ENCODE measurements at regions not wholly inside any gene's neighbourhood (a gene's known extent, or its start where the extent isn't known, plus 50 kb on each side); places are given as distances from the start of the nearest gene placed in this dataset.
"Not testable (repeated sequence)": the region's sequence is repeated elsewhere in the genome, so short reads cannot be mapped to it uniquely, and the experiment has no call there.

- DNase-seq = no peak
Observed at GRCh38 chr2:126952216-126952615, 53.5 kb downstream of the TEX51 start.

GRCh38 chr2:126953483-126953882 is 54.8 kb downstream of the TEX51 start:
- no peak for DNase-seq

- no peak for DNase-seq
Observed at GRCh38 chr2:126954831-126955230, 56.1 kb downstream of the TEX51 start.

- DNase-seq = not testable (repeated sequence)
Observed at GRCh38 chr2:126956773-126957172, 58.1 kb downstream of the TEX51 start.

GRCh38 chr2:126963390-126963789 is 64.7 kb downstream of the TEX51 start:
- DNase-seq = no peak

GRCh38 chr2:126966601-126967000 is 67.9 kb downstream of the TEX51 start:
- DNase-seq = no peak

GRCh38 chr2:126970583-126970982 is 71.9 kb downstream of the TEX51 start:
- DNase-seq = no peak

GRCh38 chr2:126971162-126971480 is 72.4 kb downstream of the TEX51 start:
- DNase-seq = no peak

- peak; percentile 46 for DNase-seq
Observed at GRCh38 chr2:126971481-126972278, 73.0 kb downstream of the TEX51 start.

- no peak for DNase-seq
Observed at GRCh38 chr2:126972279-126972626, 73.6 kb downstream of the TEX51 start.

- DNase-seq = no peak
Observed at GRCh38 chr2:126973745-126974144, 75.1 kb downstream of the TEX51 start.

- no peak for DNase-seq
Observed at GRCh38 chr2:126975671-126976655, 77.3 kb downstream of the TEX51 start.

- no peak for DNase-seq
Observed at GRCh38 chr2:126976721-126977328, 78.1 kb downstream of the TEX51 start.

GRCh38 chr2:126978333-126978732 is 79.6 kb downstream of the TEX51 start:
- DNase-seq = no peak

GRCh38 chr2:126979039-126980003 is 80.6 kb downstream of the TEX51 start:
- no peak for DNase-seq

- DNase-seq = no peak
Observed at GRCh38 chr2:126981476-126981875, 82.8 kb downstream of the TEX51 start.

- no peak for DNase-seq
Observed at GRCh38 chr2:126982935-126983334, 84.2 kb downstream of the TEX51 start.

- no peak for DNase-seq
Observed at GRCh38 chr2:126986631-126987187, 88.0 kb downstream of the TEX51 start.

- no peak for DNase-seq
Observed at GRCh38 chr2:126988482-126988881, 89.8 kb downstream of the TEX51 start.

- DNase-seq = not testable (repeated sequence)
Observed at GRCh38 chr2:126989064-126989463, 90.4 kb downstream of the TEX51 start.

- DNase-seq = no peak
Observed at GRCh38 chr2:126990200-126990599, 91.5 kb downstream of the TEX51 start.
